ENCODE measurements at regions not wholly inside any gene's neighbourhood (a gene's known extent, or its start where the extent isn't known, plus 50 kb on each side); places are given as distances from the start of the nearest gene placed in this dataset.
"Not testable (repeated sequence)": the region's sequence is repeated elsewhere in the genome, so short reads cannot be mapped to it uniquely, and the experiment has no call there.

DNA sequence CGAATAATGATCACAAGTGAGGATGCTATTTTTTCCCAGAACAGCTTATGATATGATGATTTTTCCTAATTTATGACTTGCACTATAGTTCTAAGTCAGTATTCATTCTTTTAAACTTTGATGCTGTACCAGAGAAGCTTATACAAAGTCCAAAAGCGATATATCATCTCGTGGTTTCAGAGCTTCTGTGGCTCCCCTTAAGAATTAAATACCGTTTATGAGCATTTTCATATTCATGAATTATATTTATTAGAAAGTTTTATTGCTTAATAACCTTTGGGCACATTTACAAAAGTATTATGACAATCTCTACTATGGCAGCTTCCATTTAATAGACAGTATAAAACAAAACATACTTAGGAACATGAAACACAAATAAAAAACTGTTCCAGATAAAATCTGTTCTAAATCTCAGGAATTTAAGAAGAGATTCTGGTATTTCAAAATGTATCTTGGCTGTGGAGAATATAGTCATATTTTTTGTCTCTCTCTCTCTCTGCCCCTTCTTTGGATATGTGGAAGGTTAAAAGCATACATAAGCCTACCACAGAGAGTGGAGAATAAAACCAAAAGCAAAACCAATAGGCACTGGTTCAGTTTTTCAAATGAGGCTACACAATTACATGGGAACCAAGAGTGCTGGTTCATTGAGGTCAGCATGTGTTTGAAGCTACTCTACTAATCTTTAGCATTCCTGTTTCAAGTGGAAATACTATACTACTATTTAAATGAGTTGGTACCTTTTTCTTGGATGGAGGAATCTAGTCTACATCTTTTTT is 884.5 kb upstream of the GJE1 start:
- no peak for DNase-seq (ENCODE audit: low read depth)

DNA sequence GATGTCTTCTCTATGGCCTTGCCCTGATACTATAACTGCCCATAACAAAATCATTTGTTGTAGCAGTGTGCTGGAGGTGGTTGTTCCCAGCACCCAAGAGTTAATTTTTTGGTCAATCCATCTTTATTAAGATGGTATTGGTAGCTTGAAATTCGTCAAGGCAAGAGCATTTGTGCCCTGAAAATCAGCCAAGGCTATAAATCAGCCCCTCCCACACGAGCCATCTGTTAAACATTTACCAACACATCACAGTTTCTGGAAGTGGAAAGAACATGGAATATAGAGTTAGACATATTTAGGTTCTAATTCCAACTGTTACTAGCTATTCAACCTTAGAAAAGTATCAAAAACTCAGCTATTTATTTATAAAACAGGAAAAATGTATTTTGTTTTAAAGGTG is 888.4 kb upstream of the GJE1 start:
- DNase-seq (ENCODE audit: low read depth): no peak

DNA sequence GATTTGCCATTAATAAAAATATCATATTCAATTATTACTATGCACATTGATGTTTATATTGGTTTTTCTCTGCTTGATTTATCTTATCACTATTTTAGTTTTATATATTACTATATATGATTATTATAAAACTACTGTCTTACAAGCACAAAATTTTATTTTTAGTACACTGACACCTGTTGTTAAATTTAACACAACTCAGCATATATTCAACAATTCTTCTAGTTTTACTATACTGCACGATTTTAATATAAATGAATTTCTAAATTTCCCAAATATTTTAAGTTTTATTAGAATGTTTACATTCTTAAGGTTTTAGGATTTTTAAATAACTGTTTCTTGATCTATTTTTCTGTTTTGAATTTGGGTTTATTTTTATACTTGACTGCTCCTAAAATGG is 889.8 kb upstream of the GJE1 start:
- DNase-seq (ENCODE audit: low read depth): no peak

DNA sequence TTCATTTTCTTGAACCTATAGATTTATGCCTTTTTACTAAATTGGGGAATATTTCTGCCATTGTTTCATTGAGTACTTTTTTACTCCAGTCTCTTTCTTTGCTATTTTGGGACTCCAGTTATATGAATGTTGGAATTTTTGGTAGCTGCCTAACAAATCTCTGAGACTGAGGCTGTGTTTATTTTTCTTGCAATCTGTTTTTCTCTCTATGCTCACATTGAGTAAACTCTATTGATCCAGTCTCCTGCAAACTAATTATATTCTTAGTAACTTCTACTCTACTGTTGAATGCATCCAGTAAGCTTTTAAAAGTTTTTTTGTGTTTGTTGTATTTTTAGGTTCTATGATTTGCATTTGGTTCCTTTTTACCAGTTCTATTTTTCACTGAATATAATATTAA is 903.4 kb upstream of the GJE1 start:
- DNase-seq (ENCODE audit: low read depth): no peak

DNA sequence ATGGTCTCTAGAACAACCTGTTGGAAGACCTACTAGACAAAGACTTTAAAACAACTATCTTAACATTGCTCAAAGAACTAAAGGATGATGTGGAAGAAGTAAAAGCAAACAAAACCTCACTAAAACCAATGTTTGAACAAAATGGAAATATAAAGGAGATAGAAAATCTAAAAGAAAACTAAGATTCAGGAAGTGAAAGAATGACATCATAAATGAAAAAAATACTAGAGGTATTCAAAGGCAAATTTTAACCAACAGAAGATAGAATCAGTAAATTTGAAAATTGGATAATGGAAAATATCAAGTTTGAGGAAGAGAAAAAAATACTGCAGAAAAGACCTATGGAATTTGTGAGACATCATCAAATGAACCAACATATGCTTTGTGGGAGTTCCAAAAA is 914.1 kb upstream of the GJE1 start:
- DNase-seq (ENCODE audit: low read depth): no peak

DNA sequence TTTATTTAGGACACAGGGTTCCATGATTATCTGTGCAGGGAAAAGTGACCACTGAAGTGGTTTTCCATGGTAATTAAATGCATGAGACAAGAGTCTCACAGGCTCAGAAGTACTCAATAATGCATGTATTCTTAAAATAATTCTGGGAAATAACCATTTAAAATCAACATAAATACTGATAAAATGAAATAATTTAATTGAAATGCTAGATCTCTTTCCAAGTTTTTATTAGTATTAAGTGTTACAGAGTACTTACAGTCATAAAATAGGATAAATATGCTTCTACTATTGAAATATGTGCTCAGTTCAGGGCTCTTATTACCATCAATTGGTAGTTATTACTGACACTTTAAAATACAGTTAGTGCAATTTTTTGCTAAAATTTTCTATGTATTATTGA is 916.0 kb upstream of the GJE1 start:
- no peak for DNase-seq (ENCODE audit: low read depth)

DNA sequence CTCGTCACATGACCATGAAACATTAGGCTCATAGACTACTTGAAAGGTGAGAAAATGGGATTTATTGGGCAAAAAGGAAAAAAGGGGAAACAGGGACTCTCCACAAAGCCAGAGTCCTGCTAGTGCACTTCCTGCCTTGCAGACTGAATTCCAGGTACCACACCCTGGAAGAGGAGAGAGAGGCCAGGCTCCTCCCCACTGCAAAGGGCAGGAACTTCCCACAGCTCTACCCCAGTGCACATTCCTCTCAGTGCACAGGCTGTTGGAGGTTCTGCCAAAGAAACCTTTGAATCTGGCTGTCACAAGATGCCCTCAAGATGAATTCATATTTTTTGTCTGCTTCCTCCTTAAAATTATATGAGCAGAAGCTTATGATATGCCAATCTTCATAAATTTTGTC is 920.4 kb upstream of the GJE1 start:
- no peak for DNase-seq (ENCODE audit: low read depth)

DNA sequence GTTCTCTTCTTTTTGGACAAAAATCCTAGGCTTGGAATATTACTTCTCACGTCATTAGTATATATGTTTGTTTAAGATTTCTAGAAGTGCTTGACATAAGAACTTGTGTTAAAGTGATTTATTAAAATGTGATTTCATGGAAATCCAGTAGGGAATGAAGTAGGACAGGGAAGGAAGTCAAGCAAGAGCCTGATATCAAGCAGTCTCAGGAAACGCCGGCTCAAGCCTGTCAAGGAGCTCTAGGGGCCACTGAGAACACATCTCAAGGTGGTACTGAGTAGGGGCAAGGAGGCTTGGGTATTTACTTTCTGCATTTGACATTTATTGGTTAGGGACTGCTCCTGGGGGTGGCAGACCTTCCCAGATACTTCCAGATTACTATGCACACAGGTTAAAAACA is 920.9 kb upstream of the GJE1 start:
- no peak for DNase-seq (ENCODE audit: low read depth)

DNA sequence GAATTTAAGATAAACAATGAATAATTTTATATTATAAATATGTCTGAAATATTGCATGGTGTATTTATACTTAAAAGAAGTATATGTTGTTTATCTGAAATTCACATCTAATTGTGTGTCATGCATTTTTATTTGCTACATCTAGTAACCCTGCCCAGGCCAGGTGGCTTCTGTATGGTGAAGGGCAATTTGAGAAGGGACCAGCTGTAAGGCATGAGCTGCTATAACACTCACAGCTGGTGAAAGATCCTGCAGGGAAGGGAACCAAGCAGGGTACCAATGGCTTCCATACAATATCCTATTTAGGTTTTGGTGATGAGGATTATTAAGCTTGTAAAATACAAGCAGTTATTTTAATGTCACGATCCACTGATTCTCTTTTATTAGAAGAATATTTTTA is 921.8 kb upstream of the GJE1 start:
- no peak for DNase-seq (ENCODE audit: low read depth)

DNA sequence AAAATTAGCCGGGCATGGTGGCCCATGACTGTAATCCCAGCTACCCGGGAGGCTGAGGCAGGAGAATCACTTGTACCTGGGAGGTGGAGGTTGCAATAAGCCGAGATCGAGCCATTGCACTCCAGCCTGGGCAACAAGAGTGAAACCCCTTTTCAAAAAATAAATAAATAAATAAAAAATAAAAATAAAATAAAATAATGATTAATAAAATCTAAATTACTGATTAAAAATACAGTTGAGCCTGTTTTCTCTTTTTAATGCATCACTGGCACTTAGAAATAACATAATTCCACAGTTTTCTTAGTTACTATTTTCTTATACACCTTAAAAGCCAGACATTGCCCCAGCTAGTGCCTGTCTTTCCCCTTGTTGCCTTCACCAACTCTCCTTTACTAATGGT is 922.8 kb upstream of the GJE1 start:
- DNase-seq (ENCODE audit: low read depth): no peak

DNA sequence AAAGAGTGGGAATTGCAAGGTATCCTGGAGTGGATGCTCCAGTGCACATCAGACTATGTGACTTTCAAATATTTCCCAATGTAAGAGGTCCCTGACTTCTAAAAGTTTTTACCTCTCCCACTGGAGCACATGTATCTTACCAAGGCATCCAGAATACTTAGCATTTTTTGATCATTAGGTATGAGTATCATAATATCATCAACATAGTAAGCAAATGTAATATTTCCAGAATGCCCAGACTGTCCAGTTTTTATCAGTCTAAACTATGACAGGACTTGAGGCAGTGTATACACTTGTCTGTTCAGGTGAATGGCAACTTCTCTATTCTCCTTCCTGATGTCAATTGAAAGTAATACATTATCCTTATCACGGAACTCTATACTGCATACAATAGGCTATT is 924.6 kb upstream of the GJE1 start:
- no peak for DNase-seq (ENCODE audit: low read depth)

DNA sequence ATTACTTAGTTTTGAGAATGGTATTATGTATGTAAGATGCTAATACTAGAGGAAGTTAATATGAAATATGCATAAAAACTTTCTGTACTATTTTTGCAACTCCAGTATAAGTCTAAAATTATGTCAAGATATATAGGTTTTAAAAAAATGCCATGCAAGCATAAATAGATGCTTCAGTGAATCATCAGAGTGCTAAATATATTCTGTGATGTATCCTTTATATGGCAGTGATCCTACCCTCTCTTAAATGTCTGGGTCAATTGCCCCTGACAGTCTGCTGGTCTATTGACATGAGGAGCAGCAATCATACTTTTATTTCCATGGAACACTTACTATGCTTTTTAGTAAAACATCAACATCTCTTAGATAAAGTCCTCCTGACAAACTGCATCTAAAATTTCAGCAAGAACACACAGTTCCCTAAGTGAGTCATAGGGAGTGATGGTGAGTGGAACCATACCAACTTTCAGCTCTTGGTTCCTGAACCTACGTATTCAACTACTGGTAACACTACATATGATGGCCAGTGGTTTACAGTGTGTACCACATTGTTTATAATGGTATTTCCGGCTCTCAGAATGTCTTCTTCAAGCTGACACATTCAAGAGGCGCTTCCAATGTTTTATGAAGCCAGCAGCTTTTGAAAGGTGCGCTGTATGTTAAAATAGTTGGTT is 928.7 kb upstream of the GJE1 start:
- DNase-seq (ENCODE audit: low read depth): no peak

DNA sequence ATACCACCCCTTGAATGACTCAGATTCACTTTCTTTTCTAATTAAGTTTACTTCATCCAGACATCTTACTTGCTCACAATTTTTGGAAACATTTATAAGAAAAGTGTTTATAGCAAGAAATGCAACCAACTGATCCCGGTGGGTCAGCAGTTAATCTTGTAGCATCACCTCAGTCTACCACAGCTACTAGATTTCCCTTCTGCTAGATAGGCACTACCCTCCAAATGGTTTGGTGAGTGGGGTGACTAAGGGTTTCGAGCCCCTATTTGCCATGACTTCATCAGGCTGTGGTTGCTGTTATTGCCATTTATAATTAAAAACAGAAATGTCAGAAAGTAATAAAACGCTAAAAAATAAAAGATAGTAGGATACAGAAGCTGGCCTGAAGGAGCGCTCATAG is 930.1 kb upstream of the GJE1 start:
- DNase-seq (ENCODE audit: low read depth): no peak

DNA sequence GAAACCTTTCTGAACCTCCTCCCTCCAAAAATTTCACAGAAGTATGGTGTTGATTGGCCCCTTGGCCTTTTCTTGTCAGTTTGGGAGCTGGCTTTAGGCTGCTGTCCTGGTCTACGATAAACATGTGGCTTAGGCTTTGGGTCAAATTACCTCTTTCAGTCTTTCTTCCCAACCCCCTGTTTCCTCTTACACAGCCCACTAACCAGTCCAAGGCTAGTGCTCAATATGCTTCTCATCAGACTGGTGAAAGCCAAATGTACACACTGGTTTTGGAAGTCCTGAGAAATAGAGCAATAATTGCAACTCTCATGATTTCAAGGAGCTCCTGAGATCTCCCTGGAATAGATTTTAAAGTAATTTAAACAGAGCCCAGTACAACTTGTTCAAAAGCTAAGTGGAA is 933.7 kb upstream of the GJE1 start:
- DNase-seq (ENCODE audit: low read depth): no peak

DNA sequence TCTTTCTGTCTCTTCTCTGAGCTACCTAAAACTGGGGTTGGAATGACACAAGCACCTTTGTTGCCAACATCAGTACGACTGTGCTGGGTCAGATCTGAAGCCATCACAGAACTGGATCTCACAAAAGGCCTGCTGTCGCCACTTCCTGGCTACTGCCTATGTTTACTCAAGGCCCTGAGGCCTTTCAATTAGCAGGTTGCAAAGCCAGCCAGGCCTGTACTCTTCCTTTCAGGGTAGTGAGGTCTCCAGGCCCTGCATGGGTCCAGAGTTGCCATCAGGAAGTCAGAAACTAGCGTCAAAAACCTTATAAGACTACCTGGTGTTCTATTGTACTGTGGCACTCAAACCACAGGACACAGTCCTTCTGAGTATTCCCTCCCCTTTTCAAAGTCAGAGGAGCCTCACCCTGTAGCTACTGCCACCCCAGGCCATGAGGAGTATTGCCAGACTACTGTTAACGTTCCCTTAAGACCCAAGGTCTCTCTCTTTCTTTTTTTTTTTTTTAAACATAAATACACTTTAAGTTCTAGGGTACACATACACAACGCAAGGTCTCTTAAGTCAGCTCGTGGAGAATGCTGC is 937.4 kb upstream of the GJE1 start:
- DNase-seq (ENCODE audit: low read depth): no peak

DNA sequence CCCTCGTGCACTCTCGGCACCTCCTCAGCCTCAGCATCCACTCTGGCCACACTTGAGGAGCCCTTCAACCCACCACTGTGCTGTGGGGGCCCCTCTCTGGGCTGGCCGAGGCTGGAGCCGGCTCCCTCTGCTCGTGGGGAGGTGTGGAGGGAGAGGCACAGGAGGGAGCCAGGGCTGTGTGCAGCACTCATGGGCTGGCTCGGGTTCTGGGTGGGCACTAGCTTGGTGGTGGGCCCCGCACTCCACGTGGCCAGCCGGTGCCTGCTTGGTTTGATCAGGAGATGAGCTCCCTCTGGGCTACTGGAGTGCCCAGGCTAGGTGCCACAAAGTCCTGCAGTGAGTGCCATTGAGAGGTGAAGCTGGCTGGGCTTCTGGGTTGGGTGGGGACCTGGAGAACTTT is 949.4 kb upstream of the GJE1 start:
- DNase-seq (ENCODE audit: low read depth): no peak

DNA sequence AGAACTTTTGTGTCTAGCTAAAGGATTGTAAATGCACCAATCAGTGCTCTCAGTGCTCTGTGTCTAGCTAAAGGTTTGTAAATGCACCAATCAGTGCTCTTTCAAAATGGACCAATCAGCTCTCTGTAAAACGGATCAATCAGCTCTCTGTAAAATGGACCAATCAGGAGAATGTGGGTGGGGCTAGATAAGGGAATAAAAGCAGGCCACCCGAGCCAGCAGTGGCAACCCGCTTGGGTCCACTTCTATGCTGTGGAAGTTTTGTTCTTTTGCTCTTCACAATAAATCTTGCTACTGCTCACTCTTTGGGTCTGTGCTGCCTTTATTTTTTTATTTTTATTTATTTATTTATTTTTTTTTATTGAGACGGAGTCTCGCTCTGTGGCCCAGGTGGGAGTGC is 957.3 kb upstream of the GJE1 start:
- DNase-seq (ENCODE audit: low read depth): not testable (repeated sequence)

DNA sequence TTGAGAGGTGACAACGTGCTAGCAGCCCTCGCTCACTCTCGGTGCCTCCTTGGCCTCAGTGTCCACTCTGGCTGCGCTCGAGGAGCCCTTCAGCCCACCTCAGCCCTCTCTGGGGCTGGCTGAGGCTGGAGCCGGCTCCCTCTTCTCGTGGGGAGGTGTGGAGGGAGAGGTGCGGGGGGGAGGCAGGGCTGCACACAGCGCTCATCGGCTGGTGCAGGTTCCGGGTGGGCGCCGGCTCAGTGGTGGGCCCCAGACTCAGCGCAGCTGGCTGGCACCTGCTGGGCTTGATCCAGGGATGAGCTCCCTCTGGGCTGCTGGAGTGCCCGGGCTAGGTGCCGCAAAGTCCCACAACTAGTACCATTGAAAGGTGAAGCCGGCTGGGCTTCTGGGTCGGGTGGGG is 957.8 kb upstream of the GJE1 start:
- no peak for DNase-seq (ENCODE audit: low read depth)

DNA sequence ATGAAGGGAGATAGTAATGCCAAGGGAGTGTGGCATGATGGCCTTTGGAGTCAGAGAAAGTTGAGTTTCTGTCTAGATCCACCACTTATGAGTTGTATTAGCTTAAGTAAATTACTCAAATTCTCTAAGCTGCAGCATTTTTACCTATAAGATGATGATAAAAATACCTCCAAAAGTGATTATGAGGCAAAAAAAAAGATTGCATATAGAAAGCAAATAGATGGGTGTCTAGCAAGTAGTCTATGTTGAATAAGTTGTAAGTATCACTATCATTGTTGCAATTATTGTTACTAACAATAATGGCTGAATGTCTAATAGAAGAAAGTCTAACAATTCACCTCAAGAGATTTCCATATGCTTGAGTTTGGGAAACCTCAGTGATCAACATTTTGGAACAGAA is 959.2 kb upstream of the GJE1 start:
- no peak for DNase-seq (ENCODE audit: low read depth)

DNA sequence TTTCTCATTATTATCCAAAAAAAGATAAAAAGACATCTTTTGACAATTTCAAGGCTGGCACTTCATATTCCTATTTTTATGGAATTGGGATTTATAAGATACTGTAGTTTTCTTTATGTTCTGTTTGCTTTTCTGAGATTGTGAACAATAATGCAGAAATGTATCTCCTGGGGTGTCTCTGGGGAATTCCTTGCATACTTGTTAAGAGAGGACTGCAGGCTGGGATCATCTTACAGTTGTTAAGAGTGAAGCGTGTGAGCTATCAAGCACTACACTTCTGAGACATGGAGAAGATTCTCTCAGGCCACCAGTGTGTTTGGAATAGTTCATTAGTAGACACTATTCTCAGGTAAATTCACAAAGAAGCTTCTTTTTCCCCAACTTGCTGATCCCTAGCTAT is 963.3 kb upstream of the GJE1 start:
- DNase-seq (ENCODE audit: low read depth): peak; percentile 56

DNA sequence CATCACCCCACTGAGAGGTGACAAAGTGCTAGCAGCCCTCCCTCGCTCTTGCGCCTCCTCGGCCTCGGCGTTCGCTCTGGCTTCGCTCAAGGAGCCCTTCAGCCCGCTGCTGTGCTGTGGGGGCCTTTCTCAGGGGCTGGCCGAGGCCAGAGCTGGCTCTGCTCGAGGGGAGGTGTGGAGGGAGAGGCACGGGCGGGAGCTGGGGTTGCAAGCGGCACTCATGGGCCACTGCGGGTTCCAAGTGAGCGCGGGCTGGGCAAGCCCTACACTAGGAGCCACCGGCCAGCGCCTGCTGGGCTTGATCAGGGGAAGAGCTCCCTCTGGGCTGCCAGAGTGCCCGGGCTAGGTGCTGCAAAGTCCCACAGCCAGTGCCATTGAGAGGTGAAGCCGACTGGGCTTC is 964.8 kb upstream of the GJE1 start:
- DNase-seq (ENCODE audit: low read depth): no peak

DNA sequence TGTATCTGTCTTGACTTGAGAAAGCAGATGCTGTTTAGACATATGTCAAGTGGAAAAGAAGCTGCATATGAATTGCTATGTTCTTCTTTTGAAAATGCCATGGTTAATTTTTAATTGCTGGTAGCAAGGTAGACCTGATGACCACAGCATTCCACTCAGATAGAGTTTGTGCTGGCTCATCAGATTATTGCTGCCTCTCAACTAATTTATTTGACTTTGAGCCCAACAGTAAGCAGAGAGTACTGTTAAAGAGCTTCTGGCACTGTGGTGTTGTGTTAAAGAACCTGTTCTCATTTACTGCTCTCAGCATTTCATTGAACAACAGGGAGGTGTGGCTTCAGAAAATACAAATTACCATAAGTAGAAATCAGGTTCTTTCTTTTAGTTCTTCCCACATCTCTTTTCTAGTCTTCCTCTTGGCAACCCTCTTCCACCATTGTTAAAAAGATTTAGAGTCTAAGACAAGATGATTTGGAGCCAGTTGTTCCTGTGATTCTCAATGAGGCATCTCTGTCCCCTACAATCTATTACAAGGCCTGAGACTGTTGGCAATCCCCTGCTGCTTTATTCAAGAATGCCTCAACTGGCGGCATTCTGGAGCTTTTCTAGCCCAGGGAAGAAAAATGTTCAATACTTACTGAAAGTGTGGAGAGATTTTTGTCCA is 967.6 kb upstream of the GJE1 start:
- no peak for DNase-seq (ENCODE audit: low read depth)
